Thymus (tissue), 11 donors: ENCODE measurements at regions not wholly inside any gene's neighbourhood (a gene's known extent, or its start where the extent isn't known, plus 50 kb on each side); places are given as distances from the start of the nearest gene placed in this dataset.
A peak's percentile ranks its signal among the peaks of the same experiment; 100 is the strongest.

ENCODE experiments used
- DNase-seq, 9 donors: peaks; one replicate each; pipeline ENCODE4 v3.0.0-alpha.2; 2013; ENCODE audit warnings: low spot score in 9 of 9, low read depth in 6 of 9, missing footprints in 1 of 9
- H3K27ac ChIP-seq, 2 donors: one replicate each; pipeline ENCODE4 v1.5.1; 2013; ENCODE audit warnings: control low read depth in 1 of 2, low read depth in 1 of 2, low read length in 1 of 2, mild to moderate bottlenecking in 1 of 2, moderate library complexity in 1 of 2
- H3K27me3 ChIP-seq, 2 donors: one replicate each; pipeline ENCODE4 v1.5.1; 2013; ENCODE audit warnings: low read length in 1 of 2; ENCODE audit not compliant: control insufficient read depth in 2 of 2, insufficient read depth in 1 of 2
- H3K36me3 ChIP-seq, 2 donors: one replicate each; pipeline ENCODE4 v1.5.1; 2013; ENCODE audit warnings: low read length in 1 of 2, mild to moderate bottlenecking in 1 of 2, moderate library complexity in 1 of 2; ENCODE audit not compliant: control insufficient read depth in 2 of 2, insufficient read depth in 2 of 2
- H3K4me1 ChIP-seq, 2 donors: one replicate each; pipeline ENCODE4 v1.5.1; 2013; ENCODE audit warnings: low read length in 2 of 2; ENCODE audit not compliant: control insufficient read depth in 2 of 2, insufficient read depth in 2 of 2
- H3K4me3 ChIP-seq, 2 donors: one replicate each; pipeline ENCODE4 v1.5.1; 2013; ENCODE audit warnings: low read length in 2 of 2, control low read depth in 1 of 2, mild to moderate bottlenecking in 1 of 2
- H3K9me3 ChIP-seq, 2 donors: one replicate each; pipeline ENCODE4 v1.5.1; 2013; ENCODE audit warnings: low read length in 1 of 2, mild to moderate bottlenecking in 1 of 2; ENCODE audit not compliant: control insufficient read depth in 2 of 2, insufficient read depth in 1 of 2
- WGBS: extraction: QIAGEN DNeasy Blood & Tissue Kit; methylation state at CpG from one replicate; pipeline ENCODE4 v1.1.7; 2013; 5-methylcytosine and 5-hydroxymethylcytosine counted together
- donor health status: healthy.

DNA sequence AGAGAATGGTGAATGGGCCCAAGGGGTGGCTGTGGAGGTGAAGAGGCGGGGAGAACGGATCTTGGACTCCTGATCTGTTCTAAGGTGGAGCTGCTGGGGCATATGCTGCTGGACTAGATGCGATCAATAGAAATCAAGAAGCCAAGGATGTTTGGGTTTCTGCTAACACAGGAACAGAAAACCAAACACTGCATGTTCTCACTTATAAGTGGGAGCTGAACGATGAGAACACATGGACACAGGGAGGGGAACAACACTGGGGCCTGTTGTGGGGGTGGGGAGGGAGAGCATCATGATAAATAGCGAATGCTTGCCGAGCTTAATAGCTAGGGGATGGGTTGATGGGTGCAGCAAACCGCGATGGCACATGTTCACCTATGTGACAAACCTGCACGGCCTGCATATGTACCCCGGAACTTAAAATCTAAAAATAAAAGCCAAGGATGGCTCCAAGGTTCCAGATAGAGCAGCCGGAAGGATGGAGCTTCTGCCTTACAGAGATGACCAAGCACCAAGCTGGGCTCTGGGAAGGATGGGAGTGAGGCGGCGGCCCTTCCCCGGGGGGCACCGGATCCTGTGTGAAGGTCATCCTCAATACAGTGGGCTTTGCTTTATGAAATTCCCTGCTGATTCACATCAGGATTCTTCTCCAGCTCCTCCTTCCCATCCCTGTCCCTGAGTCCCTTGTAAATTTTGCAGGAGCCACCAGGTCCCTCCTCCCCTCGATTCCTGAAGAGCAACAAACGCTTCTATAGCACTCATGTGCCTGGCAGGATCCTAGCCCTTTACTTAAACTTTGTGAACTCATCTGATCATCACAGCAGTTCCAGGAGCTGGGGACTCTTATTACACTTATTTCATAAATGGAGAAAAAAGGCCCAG is 109.2 kb upstream of the PTPN1 start:
- H3K4me3 ChIP-seq = no peak overlapping the region
- DNase-seq = no peak
- H3K4me1 ChIP-seq = peaks cover 8 to 47% of the 10 kb centered on the region in 2 donors
- H3K9me3 ChIP-seq = peaks cover 0 to 5% of the 10 kb centered on the region in 2 donors
- WGBS = 97% methylated on average over 17 of the region's 17 CpGs
- H3K36me3 ChIP-seq = no peaks in the 10 kb centered on the region
- H3K27me3 ChIP-seq = peaks cover 0 to 3% of the 10 kb centered on the region in 2 donors
- H3K27ac ChIP-seq = no peak overlapping the region

DNA sequence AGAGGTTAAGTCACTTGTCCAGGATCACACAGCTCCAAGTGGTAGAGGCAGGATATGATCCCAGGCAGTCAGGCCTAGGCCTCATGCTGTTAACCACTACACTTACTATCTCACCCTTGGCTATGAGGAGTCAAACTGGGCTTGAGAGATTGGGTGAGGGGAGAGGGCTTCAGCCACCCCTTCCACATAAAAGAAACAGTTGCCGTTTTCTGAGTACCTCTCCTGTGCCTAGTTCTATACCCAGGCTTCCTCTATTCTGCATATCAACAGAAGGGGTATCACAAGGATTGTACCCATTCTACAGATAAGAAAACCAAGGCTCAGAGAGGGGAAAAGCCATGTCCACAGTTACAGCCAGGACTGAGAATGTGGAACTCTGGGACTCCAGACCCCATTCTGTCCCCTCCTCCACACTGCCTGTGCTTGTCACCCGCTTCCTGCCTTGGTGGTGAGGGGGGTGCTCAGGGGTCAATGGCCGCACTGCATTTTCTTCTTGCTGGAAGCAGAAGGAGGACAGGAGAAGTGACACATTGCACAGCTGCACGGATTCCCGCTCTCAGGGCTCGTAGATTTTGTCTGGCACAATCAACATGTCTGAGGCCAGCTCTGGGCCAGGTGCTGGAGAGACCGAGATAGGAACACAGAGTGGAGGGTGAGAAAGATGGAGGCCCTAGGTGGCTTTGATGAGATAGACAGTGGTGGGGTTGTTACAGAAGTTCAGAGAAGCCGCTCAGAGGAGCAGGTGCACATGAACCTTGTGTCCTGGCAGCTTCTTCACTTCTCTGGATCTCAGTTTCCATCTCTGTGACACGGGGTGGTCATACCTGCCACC is 108.4 kb upstream of the PTPN1 start:
- H3K4me3 ChIP-seq = no peak overlapping the region
- H3K27me3 ChIP-seq = peaks cover 0 to 3% of the 10 kb centered on the region in 2 donors
- H3K36me3 ChIP-seq = no peaks in the 10 kb centered on the region
- peaks cover 0 to 5% of the 10 kb centered on the region in 2 donors for H3K9me3 ChIP-seq
- peaks cover 8 to 47% of the 10 kb centered on the region in 2 donors for H3K4me1 ChIP-seq
- 66% methylated on average over 9 of the region's 9 CpGs for WGBS
- H3K27ac ChIP-seq = peak overlapping the region; percentile 20 to 46
- peak in 7 of 9 donors; percentile 34 to 79 (median 63) for DNase-seq

DNA sequence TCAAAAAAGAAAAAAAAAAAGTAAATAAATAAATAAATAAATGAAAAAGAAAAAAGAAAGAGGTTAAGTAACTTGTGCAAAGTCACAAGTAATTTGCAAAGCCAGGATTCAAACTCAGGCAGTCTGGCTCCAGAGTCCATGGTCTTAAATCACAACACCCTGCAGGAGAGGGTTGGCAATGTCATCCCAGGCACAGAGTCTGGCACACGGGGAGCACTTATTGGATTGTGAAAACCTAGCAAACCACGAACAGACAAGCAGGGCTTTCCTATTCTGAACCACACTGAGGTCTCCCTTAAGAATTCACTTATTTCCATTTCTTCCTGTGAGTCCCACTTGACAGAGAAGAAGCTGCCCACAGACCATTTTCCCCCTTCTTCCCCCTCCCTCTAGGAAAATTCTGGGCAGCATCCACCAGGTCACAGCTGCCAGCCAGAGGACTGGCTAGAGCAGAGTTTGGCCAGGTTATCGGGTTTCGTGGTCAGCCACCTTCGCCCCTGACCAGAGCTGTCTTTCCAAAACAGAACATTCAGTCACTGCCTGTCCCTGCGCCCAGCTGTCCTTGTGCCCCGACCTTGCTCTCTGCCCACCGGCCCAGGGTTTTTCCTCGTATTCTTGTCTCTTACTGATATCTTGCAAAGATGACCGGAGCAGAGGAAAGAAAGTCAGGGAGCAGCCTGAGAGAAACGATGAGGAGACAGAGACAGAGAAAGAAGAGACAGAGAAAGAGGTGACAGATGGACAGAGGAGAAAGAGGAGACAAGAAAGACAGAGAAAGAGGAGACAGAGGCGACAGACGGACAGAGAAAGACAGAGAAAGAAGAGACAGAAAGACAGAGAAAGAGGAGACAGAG is 106.4 kb upstream of the PTPN1 start:
- no peak for DNase-seq
- Histone ChIP-seq H3K4me3 (no peak overlapping the region), H3K4me1 (peaks cover 8 to 38% of the 10 kb centered on the region in 2 donors), H3K36me3 (no peaks in the 10 kb centered on the region), H3K27me3 (peaks cover 0 to 3% of the 10 kb centered on the region in 2 donors), H3K9me3 (peaks cover 0 to 5% of the 10 kb centered on the region in 2 donors), H3K27ac (no peak overlapping the region)
- WGBS = 86% methylated on average over 13 of the region's 13 CpGs

DNA sequence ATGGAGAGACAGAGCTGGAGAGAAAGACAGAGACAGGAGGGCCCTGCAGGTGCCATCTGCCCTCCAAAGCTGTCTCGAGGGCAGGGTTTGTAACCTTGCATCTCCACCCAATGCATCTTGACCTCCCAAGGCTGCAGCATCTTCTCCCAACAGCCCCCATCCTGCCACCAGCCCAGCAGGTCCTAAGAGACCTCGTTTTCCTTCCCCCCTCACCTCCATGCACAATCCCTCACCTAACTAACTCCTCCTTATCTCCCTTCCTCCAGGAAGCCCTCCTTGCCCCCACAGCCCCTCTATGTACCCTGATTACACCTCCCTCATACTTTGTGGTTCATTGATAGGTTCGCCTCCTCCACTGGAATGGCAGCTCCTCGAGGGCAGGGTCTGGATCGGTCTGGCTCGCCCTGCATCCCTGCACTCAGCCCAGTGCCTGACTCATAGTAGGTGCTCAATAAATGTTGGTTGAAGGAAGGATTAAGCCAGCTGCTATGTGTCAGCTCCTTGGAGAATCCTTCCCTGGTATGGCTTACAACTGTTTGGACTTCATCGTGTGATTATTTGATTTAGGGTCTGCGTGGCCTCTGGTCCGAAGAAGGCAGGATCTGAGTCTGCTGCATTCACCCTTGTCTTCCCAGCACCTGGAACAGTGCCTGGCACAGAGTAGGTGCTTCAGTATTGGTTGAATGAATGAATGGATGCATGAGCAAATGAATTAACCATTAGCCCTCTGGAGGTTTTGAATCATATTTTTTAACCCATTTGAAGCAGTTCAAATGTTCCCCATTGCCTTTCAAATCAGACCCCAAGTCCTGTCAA is 105.6 kb upstream of the PTPN1 start:
- 92% methylated on average over 9 of the region's 9 CpGs for WGBS
- H3K36me3 ChIP-seq = no peaks in the 10 kb centered on the region
- no peak for DNase-seq
- H3K4me3 ChIP-seq = no peak overlapping the region
- no peaks in the 10 kb centered on the region for H3K9me3 ChIP-seq
- H3K4me1 ChIP-seq = peaks cover 8 to 32% of the 10 kb centered on the region in 2 donors
- peaks cover 0 to 3% of the 10 kb centered on the region in 2 donors for H3K27me3 ChIP-seq
- no peak overlapping the region for H3K27ac ChIP-seq

GRCh38 chr20:50405235-50405914 is 104.8 kb upstream of the PTPN1 start:
- DNase-seq = no peak
- peaks cover 0 to 3% of the 10 kb centered on the region in 2 donors for H3K27me3 ChIP-seq
- WGBS = 91% methylated on average over 10 of the region's 10 CpGs
- no peak overlapping the region for H3K27ac ChIP-seq
- H3K4me3 ChIP-seq = no peak overlapping the region
- H3K4me1 ChIP-seq = peaks cover 8 to 28% of the 10 kb centered on the region in 2 donors
- H3K9me3 ChIP-seq = no peaks in the 10 kb centered on the region
- no peaks in the 10 kb centered on the region for H3K36me3 ChIP-seq

DNA sequence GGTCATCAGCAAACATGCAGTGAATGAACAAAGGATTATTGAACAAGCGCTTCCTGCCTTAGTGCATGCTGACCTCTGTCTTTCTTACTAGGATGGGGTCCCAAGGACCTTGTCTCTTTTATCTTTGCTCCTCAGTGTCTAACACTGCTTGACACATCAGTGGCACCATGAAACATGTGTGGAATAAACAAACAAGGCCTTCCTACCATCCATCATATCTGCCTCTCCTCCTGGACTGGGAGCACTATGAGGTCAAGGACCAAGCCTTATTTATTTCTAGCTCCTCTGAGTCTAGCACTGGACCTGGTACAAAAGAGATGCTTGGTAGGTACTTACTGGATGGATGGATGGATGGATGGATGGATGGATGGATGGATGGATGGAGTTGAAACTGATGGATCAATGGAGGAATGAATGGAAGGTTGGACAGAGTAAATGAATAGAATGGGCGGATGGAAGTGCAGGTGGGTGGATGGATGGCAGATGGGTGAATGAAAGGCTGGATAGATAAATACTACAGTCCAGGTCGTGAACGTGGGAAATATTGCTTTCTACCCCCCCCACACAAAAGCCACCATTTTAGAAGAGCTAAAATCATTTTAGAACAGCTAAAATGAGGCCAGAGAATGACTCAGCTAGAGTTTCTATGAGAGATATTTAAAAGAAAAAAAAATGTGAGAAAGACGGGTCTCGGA is 104.1 kb upstream of the PTPN1 start:
- 94% methylated on average over 6 of the region's 6 CpGs for WGBS
- H3K36me3 ChIP-seq = no peaks in the 10 kb centered on the region

GRCh38 chr20:50406610-50407136 is 103.5 kb upstream of the PTPN1 start:
- DNase-seq = no peak
- no peaks in the 10 kb centered on the region for H3K36me3 ChIP-seq
- H3K27me3 ChIP-seq = peaks cover 0 to 3% of the 10 kb centered on the region in 2 donors
- WGBS = 98% methylated on average over 9 of the region's 9 CpGs
- H3K4me1 ChIP-seq = peaks cover 8 to 17% of the 10 kb centered on the region in 2 donors
- no peak overlapping the region for H3K27ac ChIP-seq
- no peaks in the 10 kb centered on the region for H3K9me3 ChIP-seq
- H3K4me3 ChIP-seq = no peak overlapping the region

More for the DNA sequence above, 104.1 kb upstream of the PTPN1 start:
- Histone ChIP-seq H3K4me3 (no peak overlapping the region), H3K9me3 (no peaks in the 10 kb centered on the region), H3K4me1 (peaks cover 8 to 23% of the 10 kb centered on the region in 2 donors), H3K27me3 (peaks cover 0 to 3% of the 10 kb centered on the region in 2 donors), H3K27ac (no peak overlapping the region)
- no peak for DNase-seq
